GM18511 (cell line): ENCODE measurements at regions not wholly inside any gene's neighbourhood (a gene's known extent, or its start where the extent isn't known, plus 50 kb on each side); places are given as distances from the start of the nearest gene placed in this dataset.
"Not testable (repeated sequence)": the region's sequence is repeated elsewhere in the genome, so short reads cannot be mapped to it uniquely, and the experiment has no call there.

Experiments
- ATAC-seq: cut with Tn5 transposase; IDR thresholded peaks from one replicate; pipeline ENCODE4 v1.9.1; 2021; ENCODE audit warnings: mild to moderate bottlenecking, moderate library complexity; ENCODE audit not compliant: unreplicated experiment

GRCh38 chr5:45893309-45893708 is 197.1 kb upstream of the HCN1 start:
- ATAC-seq: no peak

GRCh38 chr5:45890441-45891080 is 194.4 kb upstream of the HCN1 start:
- ATAC-seq: not testable (repeated sequence)

- ATAC-seq: no peak
Observed at GRCh38 chr5:45862763-45863162, 166.6 kb upstream of the HCN1 start.

GRCh38 chr5:45847877-45848276 is 151.7 kb upstream of the HCN1 start:
- no peak for ATAC-seq

GRCh38 chr5:45826055-45826454 is 129.9 kb upstream of the HCN1 start:
- no peak for ATAC-seq

- no peak for ATAC-seq
Observed at GRCh38 chr5:45800331-45800730, 104.2 kb upstream of the HCN1 start.

- ATAC-seq: no peak
Observed at GRCh38 chr5:45799388-45799787, 103.2 kb upstream of the HCN1 start.

GRCh38 chr5:45796959-45797553 is 100.9 kb upstream of the HCN1 start:
- ATAC-seq: no peak

- no peak for ATAC-seq
Observed at GRCh38 chr5:45795458-45795857, 99.3 kb upstream of the HCN1 start.

- peak; percentile 84 for ATAC-seq
Observed at GRCh38 chr5:45793638-45794532, 97.7 kb upstream of the HCN1 start.

- no peak for ATAC-seq
Observed at GRCh38 chr5:45779874-45780671, 83.9 kb upstream of the HCN1 start.

- ATAC-seq: no peak
Observed at GRCh38 chr5:45774528-45774927, 78.3 kb upstream of the HCN1 start.

- no peak for ATAC-seq
Observed at GRCh38 chr5:45772402-45772801, 76.2 kb upstream of the HCN1 start.

GRCh38 chr5:45765561-45765960 is 69.4 kb upstream of the HCN1 start:
- no peak for ATAC-seq

GRCh38 chr5:45750574-45750973 is 54.4 kb upstream of the HCN1 start:
- ATAC-seq: no peak

GRCh38 chr5:45748511-45748910 is 52.3 kb upstream of the HCN1 start:
- ATAC-seq: not testable (repeated sequence)
